GM21825 (cell line): ENCODE measurements at regions not wholly inside any gene's neighbourhood (a gene's known extent, or its start where the extent isn't known, plus 50 kb on each side); places are given as distances from the start of the nearest gene placed in this dataset.

Source experiments
- ATAC-seq: cut with Tn5 transposase; IDR thresholded peaks from one replicate; pipeline ENCODE4 v1.9.1; 2021; ENCODE audit warnings: mild to moderate bottlenecking, moderate library complexity; ENCODE audit not compliant: unreplicated experiment

GRCh38 chr14:43232261-43232660 is 1274.8 kb downstream of the FSCB start:
- no peak for ATAC-seq

DNA sequence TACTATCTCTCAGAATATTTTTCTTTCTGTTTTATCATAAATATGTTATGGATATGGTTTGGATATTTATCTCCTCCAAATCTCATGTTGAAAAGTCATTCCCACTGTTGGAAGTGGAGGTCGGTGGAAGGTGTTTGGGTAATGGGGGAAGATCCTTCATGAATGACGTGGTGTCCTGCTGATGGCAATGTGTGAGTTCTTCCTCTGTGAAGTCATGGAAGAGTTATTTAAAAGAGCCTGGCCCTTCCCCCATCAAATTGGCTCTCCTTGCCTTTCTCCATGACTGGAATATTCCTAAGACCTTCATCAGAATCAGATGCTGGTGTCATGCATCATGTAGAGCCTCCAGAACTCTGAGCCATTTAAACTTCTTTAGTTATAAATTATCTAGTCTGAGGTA is 1291.6 kb downstream of the FSCB start:
- ATAC-seq, result no peak

DNA sequence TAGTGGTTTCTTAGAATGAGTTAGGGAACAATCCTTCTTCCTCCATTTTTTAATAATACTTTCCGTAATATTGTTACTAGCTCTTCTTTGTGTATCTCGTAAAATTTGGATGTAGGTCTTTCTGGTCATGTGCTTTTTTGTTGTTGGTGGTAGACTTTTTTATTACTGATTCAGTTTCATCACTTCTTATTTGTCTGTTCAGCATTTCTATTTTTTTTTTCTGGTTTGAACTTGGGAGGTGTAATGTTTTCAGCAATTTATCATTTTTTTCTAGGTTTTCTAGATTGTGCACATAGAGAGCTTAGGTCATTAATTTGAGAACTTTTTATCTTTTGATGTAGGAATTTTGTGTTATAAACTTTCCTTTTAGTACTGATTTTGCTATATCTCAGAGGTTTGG is 1299.9 kb downstream of the FSCB start:
- ATAC-seq, result no peak

DNA sequence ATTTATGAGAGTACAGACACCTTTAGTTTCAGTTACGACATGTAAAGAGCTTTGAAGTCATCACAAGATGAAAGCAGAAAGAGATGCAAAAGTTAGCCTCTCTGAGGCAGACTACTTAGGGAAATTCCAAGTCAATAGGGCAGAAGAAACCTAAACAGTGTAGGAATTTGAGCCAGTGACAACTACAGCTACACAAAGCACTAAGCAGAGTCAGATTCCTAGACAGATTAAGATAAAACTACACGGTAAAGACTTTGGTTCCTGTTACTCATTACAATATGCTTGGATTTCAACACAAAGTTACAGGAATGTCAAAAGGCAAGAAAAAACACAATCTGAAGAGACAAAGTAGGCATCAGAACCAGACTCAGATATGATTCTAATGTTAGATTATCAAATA is 1302.3 kb downstream of the FSCB start:
- no peak for ATAC-seq

GRCh38 chr14:43200519-43200918 is 1306.6 kb downstream of the FSCB start:
- no peak for ATAC-seq

DNA sequence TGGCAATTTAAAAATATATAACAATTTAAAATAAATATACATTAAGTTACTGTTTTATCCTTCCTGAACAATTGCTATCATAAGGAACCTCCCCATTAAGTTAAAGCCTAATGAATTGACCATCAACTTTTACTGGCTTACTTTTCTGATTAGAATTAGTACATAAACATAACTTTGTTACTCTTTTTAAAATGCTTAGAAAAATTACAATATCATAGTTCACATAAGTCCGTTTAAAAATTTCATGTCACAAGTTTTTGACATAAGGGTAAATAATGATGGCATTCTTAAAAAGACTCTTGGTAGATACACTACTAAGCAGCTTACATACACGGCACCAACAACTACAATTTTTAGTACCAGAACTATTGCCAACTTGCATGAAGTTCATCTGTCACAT is 1308.6 kb downstream of the FSCB start:
- no peak for ATAC-seq

GRCh38 chr14:43184540-43184939 is 1322.5 kb downstream of the FSCB start:
- ATAC-seq, result no peak

DNA sequence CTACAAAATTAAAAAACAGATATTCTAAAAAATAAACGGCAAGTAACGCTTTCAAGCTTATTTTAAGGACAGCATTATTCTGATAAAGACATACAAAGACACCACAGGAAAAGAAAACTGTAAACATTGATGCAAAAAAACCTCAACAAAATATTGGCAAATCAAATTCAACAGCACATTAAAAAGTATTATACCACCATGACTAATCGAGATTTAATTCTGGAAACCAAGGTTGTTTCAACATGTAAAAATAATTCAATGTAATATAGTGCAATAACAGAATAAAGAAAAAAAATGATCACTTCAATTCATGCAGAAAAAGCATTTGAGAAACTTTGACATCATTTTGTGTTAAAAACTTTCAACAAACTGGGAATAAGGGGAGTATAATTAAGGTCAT is 1323.2 kb downstream of the FSCB start:
- no peak for ATAC-seq

DNA sequence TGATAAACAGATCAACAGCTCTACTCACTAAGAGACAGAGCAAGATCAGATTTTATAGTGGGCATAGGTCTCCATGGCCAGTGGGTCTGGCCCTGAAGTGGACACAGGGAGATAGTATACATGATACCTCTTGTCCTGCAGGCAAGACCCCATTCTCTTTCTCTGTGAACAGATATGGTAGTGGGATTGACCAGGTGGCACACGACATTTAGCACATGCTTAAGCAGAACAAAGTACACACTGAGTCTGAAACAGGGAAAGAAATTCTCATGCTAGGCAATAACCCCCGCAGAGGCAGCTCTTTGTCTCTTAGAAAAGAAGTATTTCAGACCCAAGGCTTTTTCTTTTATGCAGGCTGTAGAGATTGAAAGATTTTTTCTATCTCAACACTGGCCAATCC is 1331.2 kb downstream of the FSCB start:
- ATAC-seq, result no peak

DNA sequence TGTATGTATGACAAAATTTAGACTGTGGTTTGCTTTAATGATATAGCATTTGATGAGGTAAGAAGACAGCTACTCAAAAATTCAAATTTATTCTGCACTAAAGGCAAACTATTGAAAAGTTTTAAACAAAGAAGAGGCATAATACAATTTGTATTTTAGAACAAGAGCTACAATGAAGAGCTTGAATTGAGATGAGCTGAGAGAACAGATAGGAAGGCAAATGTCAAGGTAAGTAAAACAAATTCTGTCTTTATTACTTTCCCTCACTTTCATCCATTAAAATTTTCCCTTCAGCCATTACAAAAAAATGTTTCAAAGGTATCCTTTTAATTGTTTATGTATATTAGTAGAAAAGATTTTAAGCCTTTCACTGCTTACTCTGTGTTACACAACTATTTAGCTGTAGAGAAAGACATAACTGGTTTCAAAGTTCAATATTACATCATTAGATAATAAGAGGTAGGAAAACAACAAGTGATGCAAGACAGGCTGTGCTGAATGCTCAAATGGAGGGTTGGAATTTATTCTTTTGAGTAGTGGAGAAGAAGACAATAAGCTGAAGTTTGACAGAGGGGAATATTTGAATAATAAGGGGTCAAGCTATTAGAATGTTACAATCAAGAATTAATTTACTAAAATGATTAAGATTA is 1334.1 kb downstream of the FSCB start:
- no peak for ATAC-seq

- ATAC-seq, result no peak
These were observed 1337.4 kb downstream of the FSCB start for GRCh38 chr14:43169722-43170121.

GRCh38 chr14:43168371-43168925 is 1338.6 kb downstream of the FSCB start:
- ATAC-seq, result no peak

- ATAC-seq, result no peak
These were observed 1340.9 kb downstream of the FSCB start for GRCh38 chr14:43166163-43166562.

DNA sequence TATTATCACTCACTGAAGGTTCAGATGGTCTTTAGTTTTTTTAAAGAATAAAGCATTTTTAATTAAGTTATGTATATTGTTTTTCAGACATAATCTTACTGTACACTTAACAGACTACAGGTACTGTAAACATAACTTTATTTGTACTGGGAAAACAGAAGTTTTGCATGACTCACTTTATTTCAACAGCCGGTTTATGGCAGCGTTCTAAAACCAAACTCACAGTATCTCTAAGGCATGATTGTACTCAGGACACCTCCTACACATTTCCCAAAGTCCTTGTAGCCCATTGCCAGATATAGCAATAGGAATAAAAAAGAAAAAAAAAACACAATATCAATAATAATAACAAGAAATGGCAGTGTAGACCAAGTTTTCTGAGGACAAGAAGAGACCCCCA is 1341.4 kb downstream of the FSCB start:
- no peak for ATAC-seq

DNA sequence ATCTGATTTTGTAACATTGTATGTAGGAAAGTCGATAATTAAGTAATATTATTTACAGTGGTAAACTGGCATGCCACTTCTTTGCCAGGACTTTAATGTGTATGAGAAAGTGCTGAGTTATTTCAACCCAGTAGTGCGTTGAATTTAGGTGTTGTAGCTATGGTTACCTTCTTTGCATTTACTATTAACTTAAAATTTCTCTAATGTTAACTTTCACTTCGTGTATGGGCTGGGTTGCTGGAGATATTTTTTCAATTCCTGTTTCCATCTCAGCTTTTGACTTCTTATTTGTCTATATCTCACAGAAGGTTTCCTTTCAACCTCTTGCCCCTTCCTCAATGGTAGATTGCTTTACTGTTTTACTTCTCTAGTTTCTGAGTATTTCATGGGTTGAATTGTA is 1345.6 kb downstream of the FSCB start:
- ATAC-seq, result no peak

- ATAC-seq, result no peak
These were observed 1349.4 kb downstream of the FSCB start for GRCh38 chr14:43157661-43158060.

- no peak for ATAC-seq
These were observed 1351.2 kb downstream of the FSCB start for GRCh38 chr14:43155924-43156323.

- ATAC-seq, result no peak
These were observed 1351.8 kb downstream of the FSCB start for GRCh38 chr14:43155258-43155657.

DNA sequence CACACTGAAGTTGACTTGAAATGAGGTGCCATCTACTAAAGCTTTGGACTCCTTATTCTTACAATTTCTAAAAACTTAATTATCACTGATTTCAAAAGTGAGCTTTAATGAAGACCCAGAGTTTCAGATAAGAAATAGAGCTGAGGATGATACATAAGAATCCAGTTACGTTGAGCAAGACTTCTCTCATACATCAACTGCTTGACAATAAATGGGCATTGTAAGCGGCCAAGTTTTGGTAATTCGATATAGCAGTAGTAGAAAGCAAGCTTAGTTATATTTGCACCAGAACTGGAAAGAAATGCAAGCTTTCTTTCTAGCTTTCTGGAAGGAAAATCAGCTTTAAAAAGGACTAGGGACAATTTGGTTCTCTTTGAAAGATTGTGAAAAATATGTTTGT is 1359.6 kb downstream of the FSCB start:
- no peak for ATAC-seq

DNA sequence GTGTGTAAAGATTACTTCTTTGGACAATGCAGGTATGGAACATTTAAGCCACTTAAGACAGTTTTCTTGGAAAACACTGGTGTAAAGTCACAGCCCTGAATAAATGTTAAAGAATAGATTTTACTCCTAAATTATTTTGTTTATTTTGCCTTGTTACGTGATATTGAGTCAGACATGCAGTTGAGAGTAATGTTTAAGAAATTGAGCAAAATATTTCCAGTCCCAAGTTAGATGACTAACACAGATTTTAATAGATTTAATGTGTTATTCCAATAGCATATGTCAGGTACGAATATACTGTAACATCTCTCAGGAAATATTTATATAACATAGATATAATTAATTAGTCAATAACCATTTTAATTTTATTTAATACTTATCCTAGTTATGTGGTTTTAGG is 1361.7 kb downstream of the FSCB start:
- ATAC-seq, result no peak

DNA sequence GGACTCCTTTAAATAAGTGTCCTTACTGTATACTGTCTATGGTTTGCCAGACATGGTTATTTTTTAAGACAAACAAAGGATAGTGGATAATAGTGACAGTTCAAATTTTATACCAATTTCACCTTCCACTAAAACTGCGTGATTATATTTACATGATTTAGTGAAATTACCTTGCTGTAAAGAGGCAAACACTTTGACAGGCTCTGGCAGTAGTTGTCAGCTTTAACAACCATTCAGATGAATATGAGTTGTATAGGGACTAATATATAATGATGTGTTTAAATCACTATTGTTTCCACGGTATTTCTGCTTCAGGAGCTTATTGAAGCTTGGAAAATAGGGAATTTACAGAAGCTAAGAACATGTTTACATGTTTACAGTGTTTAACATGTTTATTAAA is 1364.0 kb downstream of the FSCB start:
- ATAC-seq, result no peak

- ATAC-seq, result no peak
These were observed 1365.4 kb downstream of the FSCB start for GRCh38 chr14:43141636-43142191.

DNA sequence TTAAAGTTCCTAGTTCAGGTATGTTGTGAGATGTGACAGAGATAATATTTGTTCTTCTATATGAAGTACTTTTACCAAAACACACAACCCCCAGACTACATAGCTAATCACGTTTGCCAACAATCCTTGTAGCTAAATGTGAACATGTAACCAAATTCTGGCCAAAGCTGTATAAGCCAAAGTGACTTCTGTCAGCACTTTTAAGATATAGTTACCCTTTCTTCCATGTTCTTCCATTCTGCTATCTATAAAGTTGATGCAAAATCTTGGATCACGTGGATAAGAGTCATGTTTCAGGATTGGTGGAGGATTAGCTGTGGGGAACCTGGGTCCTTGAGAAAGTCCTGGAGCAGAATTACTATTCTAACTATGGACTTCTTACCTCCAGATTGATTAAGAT is 1366.6 kb downstream of the FSCB start:
- no peak for ATAC-seq
